T-helper 1 cell treated with Interleukin-12 subunit alpha and Interleukin-12 subunit beta and Interleukin-4 antibody, amounts not matched to agents 30 ng/mL and 1 ng/mL, for 36 hours (primary cell): ENCODE measurements at regions not wholly inside any gene's neighbourhood (a gene's known extent, or its start where the extent isn't known, plus 50 kb on each side); places are given as distances from the start of the nearest gene placed in this dataset.

Source experiments
- intact Hi-C: fragments of 100-400 bp; cut with micrococcal nuclease; formaldehyde crosslinking; loops from one replicate; pipeline ENCODE4 v1.15.1; 2024

GRCh38 chr13:90105849-90106496, 1241.5 kb upstream of the MIR17HG start:
- intact Hi-C loops = no loop called here

GRCh38 chr13:90107661-90108060, 1239.8 kb upstream of the MIR17HG start:
- intact Hi-C loops = no loop called here

GRCh38 chr13:90108547-90108946, 1238.9 kb upstream of the MIR17HG start:
- intact Hi-C loops = no loop called here

GRCh38 chr13:90116121-90116520, 1231.4 kb upstream of the MIR17HG start:
- intact Hi-C loops = no loop called here

GRCh38 chr13:90118467-90119071, 1228.9 kb upstream of the MIR17HG start:
- intact Hi-C loops = no loop called here

- intact Hi-C loops = no loop called here
These were observed 1227.5 kb upstream of the MIR17HG start for GRCh38 chr13:90120026-90120425.

- intact Hi-C loops = no loop called here
These were observed 1225.7 kb upstream of the MIR17HG start for GRCh38 chr13:90121784-90122183.

GRCh38 chr13:90122531-90122930, 1225.0 kb upstream of the MIR17HG start:
- intact Hi-C loops = no loop called here

- intact Hi-C loops = no loop called here
These were observed 1211.9 kb upstream of the MIR17HG start for GRCh38 chr13:90135558-90135957.

- intact Hi-C loops = no loop called here
These were observed 1205.2 kb upstream of the MIR17HG start for GRCh38 chr13:90142251-90142650.

- intact Hi-C loops = no loop called here
These were observed 1193.1 kb upstream of the MIR17HG start for GRCh38 chr13:90154311-90154960.

GRCh38 chr13:90156390-90156789, 1191.1 kb upstream of the MIR17HG start:
- intact Hi-C loops = no loop called here

- intact Hi-C loops = no loop called here
These were observed 1178.5 kb upstream of the MIR17HG start for GRCh38 chr13:90168953-90169352.

- intact Hi-C loops = no loop called here
These were observed 1177.3 kb upstream of the MIR17HG start for GRCh38 chr13:90170208-90170607.

- intact Hi-C loops = no loop called here
These were observed 1175.8 kb upstream of the MIR17HG start for GRCh38 chr13:90171649-90172048.

GRCh38 chr13:90177512-90177911, 1170.0 kb upstream of the MIR17HG start:
- intact Hi-C loops = no loop called here

- intact Hi-C loops = no loop called here
These were observed 1163.1 kb upstream of the MIR17HG start for GRCh38 chr13:90184355-90184754.

- intact Hi-C loops = no loop called here
These were observed 1161.8 kb upstream of the MIR17HG start for GRCh38 chr13:90185734-90186133.

- intact Hi-C loops = no loop called here
These were observed 1159.8 kb upstream of the MIR17HG start for GRCh38 chr13:90187478-90188350.

GRCh38 chr13:90188351-90188636, 1159.2 kb upstream of the MIR17HG start:
- intact Hi-C loops = no loop called here

GRCh38 chr13:90197722-90198121, 1149.8 kb upstream of the MIR17HG start:
- intact Hi-C loops = no loop called here

- intact Hi-C loops = no loop called here
These were observed 1146.3 kb upstream of the MIR17HG start for GRCh38 chr13:90201202-90201601.
